Lung (tissue), 11 donors: ENCODE measurements at regions not wholly inside any gene's neighbourhood (a gene's known extent, or its start where the extent isn't known, plus 50 kb on each side); places are given as distances from the start of the nearest gene placed in this dataset.

Source experiments
- ATAC-seq: fragments of 200-7000 bp; cut with Tn5 transposase; one replicate; pipeline ENCODE4 v1.9.1; 2020; ENCODE audit warnings: moderate number of reproducible peaks; ENCODE audit not compliant: insufficient read depth, low FRiP score
- DNase-seq, 3 donors: peaks; one replicate each; pipeline ENCODE4 v3.0.0-alpha.2; 2013 to 2017
- H3K27ac ChIP-seq, 2 donors: one replicate each; pipeline ENCODE4 v1.5.1; 2013; ENCODE audit warnings: mild to moderate bottlenecking in 2 of 2, moderate library complexity in 2 of 2, control low read depth in 1 of 2, inconsistent platforms in 1 of 2, low read depth in 1 of 2, low read length in 1 of 2
- H3K27me3 ChIP-seq, 3 donors: one replicate each; pipeline ENCODE4 v1.5.1; 2013; ENCODE audit warnings: low read length in 2 of 3; ENCODE audit not compliant: control insufficient read depth in 3 of 3, insufficient read depth in 3 of 3
- H3K36me3 ChIP-seq, 4 donors: one replicate each; pipeline ENCODE4 v1.5.1; 2013; ENCODE audit warnings: low read length in 4 of 4, mild to moderate bottlenecking in 1 of 4, moderate library complexity in 1 of 4; ENCODE audit not compliant: control insufficient read depth in 4 of 4, insufficient read depth in 4 of 4
- H3K4me1 ChIP-seq, 5 donors: one replicate each; pipeline ENCODE4 v1.5.1; 2013; ENCODE audit warnings: low read length in 5 of 5, mild to moderate bottlenecking in 2 of 5, moderate library complexity in 1 of 5; ENCODE audit not compliant: control insufficient read depth in 5 of 5, insufficient read depth in 5 of 5
- H3K4me3 ChIP-seq: one replicate; pipeline ENCODE4 v1.5.1; 2013; ENCODE audit warnings: mild to moderate bottlenecking, control low read depth, moderate library complexity
- H3K9ac ChIP-seq, 2 donors: one replicate each; pipeline ENCODE4 v1.5.1; 2013; ENCODE audit warnings: low read length in 2 of 2, control low read depth in 1 of 2; ENCODE audit not compliant: insufficient read depth in 1 of 2
- H3K9me3 ChIP-seq, 4 donors: one replicate each; pipeline ENCODE4 v1.5.1; 2013; ENCODE audit warnings: low read length in 3 of 4, mild to moderate bottlenecking in 1 of 4, moderate library complexity in 1 of 4; ENCODE audit not compliant: control insufficient read depth in 4 of 4, insufficient read depth in 3 of 4
- CTCF ChIP-seq: IDR thresholded peaks from 2 replicates; pipeline ENCODE4 v1.5.1; 2012; ENCODE audit warnings: mild to moderate bottlenecking; ENCODE audit errors: control extremely low read depth, extremely low read depth
- WGBS, 2 donors: extraction: QIAGEN DNeasy Blood & Tissue Kit; methylation state at CpG; one replicate each; pipeline ENCODE4 v1.1.7; 2013; 5-methylcytosine and 5-hydroxymethylcytosine counted together
- donor health status: control.
- donor health status: control.
- donor health status: Bipolar disorder and iron deficiency.
- donor health status: healthy.
- donor health status: DM: yes; HTN: yes; CAD: no.

- DNase-seq (no peak), ATAC-seq (no peak)
- whole genome bisulfite sequencing, 2 donors = 44 to 47% methylated on average over 3 of the region's 3 CpGs
- TF ChIP-seq CTCF = no peak
- Histone ChIP-seq H3K36me3 (no peaks in the 10 kb centered on the region), H3K4me3 (no peak overlapping the region), H3K4me1 (no peaks in the 10 kb centered on the region), H3K9me3 (peaks cover 0 to 4% (median 2%) of the 10 kb centered on the region in 4 donors), H3K9ac (no peak overlapping the region), H3K27ac (no peak overlapping the region), H3K27me3 (no peaks in the 10 kb centered on the region)
Measured at GRCh38 chr5:5695266-5695665, 272.8 kb downstream of the ICE1 start.

GRCh38 chr5:5688925-5689310 lies 266.4 kb downstream of the ICE1 start:
- Histone ChIP-seq H3K9me3 (no peaks in the 10 kb centered on the region), H3K4me3 (no peak overlapping the region), H3K9ac (no peak overlapping the region), H3K27ac (no peak overlapping the region), H3K4me1 (peaks cover 0 to 7% (median 0%) of the 10 kb centered on the region in 5 donors), H3K36me3 (no peaks in the 10 kb centered on the region), H3K27me3 (no peaks in the 10 kb centered on the region)
- ATAC-seq = no peak
- no peak for DNase-seq
- TF ChIP-seq CTCF = no peak
- WGBS, 2 donors = 73 to 80% methylated on average over 2 of the region's 2 CpGs

GRCh38 chr5:5688194-5688924 lies 265.9 kb downstream of the ICE1 start:
- no peak overlapping the region for H3K4me3 ChIP-seq
- DNase-seq (no peak), ATAC-seq (no peak)
- no peaks in the 10 kb centered on the region for H3K36me3 ChIP-seq
- H3K9me3 ChIP-seq = no peaks in the 10 kb centered on the region
- TF ChIP-seq CTCF = no peak
- no peak overlapping the region for H3K27ac ChIP-seq
- H3K9ac ChIP-seq = no peak overlapping the region
- peaks cover 0 to 7% (median 0%) of the 10 kb centered on the region in 5 donors for H3K4me1 ChIP-seq
- 40 to 45% methylated on average over 8 of the region's 8 CpGs for WGBS, 2 donors
- H3K27me3 ChIP-seq = no peaks in the 10 kb centered on the region

GRCh38 chr5:5687113-5687512 lies 264.6 kb downstream of the ICE1 start:
- WGBS, 2 donors = 84 to 88% methylated on average over 2 of the region's 2 CpGs
- no peaks in the 10 kb centered on the region for H3K27me3 ChIP-seq
- no peak overlapping the region for H3K9ac ChIP-seq
- H3K4me3 ChIP-seq = no peak overlapping the region
- peaks cover 0 to 7% (median 0%) of the 10 kb centered on the region in 5 donors for H3K4me1 ChIP-seq
- peaks cover 0 to 3% (median 0%) of the 10 kb centered on the region in 4 donors for H3K9me3 ChIP-seq
- no peak for TF ChIP-seq CTCF
- no peaks in the 10 kb centered on the region for H3K36me3 ChIP-seq
- no peak for ATAC-seq
- no peak for DNase-seq
- no peak overlapping the region for H3K27ac ChIP-seq
